Left ventricle myocardium inferior (tissue), 1 donor: ENCODE measurements at regions not wholly inside any gene's neighbourhood (a gene's known extent, or its start where the extent isn't known, plus 50 kb on each side); places are given as distances from the start of the nearest gene placed in this dataset.

Experiments
- DNase-seq: peaks from one replicate; pipeline ENCODE4 v3.0.0-alpha.2; 2020
- H3K27ac ChIP-seq: fragments of 200-600 bp; replicated peaks from 2 replicates; pipeline ENCODE4 v1.8.0; 2021
- H3K27me3 ChIP-seq: fragments of 200-600 bp; 2 replicates; pipeline ENCODE4 v1.8.0; 2021; ENCODE audit warnings: low read depth
- H3K36me3 ChIP-seq: fragments of 200-600 bp; 2 replicates; pipeline ENCODE4 v1.8.0; 2021
- H3K4me1 ChIP-seq: fragments of 200-600 bp; 2 replicates; pipeline ENCODE4 v1.8.0; 2021
- H3K4me3 ChIP-seq: fragments of 200-600 bp; 2 replicates; pipeline ENCODE4 v1.8.0; 2021; ENCODE audit warnings: mild to moderate bottlenecking, moderate library complexity
- H3K9me3 ChIP-seq: fragments of 200-600 bp; replicated peaks from 2 replicates; pipeline ENCODE4 v1.8.0; 2021
- intact Hi-C: fragments of 100-400 bp; cut with micrococcal nuclease; formaldehyde crosslinking; loops from one replicate; pipeline ENCODE4 v1.11.0; 2022
- TF ChIP-seq, protein P1 (sequence below): fragments of 200-600 bp; IDR thresholded peaks from 2 replicates; pipeline ENCODE4 v1.8.0; 2021; ENCODE audit warnings: antibody characterized with exemption, mild to moderate bottlenecking, borderline replicate concordance
- donor health status: DM: no; HTN: yes; CAD: no; lungs with severe emphysema.

DNA sequence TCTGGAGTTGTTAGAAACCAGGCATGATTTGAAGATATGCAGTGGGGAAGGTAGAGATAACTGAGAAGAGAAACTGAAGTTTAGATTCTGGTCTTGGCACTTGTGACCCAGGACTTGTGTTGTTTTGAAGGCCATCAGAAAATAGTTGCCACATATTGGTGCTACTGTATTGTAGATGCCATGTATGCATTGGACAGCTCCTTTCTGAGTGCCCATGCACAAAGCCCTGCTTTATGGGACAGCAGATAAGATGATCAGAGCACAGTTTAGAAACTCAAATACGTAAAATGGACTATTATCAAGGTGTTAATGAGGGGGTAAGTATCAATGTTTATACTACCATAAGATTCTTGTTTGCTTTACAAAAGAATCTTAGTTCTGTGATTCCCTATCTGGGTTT, 84.9 kb downstream of the KIF4B start:
- Histone ChIP-seq H3K27me3 (no peaks in the 10 kb centered on the region), H3K4me1 (peaks cover 26% of the 10 kb centered on the region), H3K36me3 (no peaks in the 10 kb centered on the region), H3K9me3 (no peaks in the 10 kb centered on the region), H3K27ac (no peak overlapping the region), H3K4me3 (no peak overlapping the region)
- TF ChIP-seq, protein P1, sequence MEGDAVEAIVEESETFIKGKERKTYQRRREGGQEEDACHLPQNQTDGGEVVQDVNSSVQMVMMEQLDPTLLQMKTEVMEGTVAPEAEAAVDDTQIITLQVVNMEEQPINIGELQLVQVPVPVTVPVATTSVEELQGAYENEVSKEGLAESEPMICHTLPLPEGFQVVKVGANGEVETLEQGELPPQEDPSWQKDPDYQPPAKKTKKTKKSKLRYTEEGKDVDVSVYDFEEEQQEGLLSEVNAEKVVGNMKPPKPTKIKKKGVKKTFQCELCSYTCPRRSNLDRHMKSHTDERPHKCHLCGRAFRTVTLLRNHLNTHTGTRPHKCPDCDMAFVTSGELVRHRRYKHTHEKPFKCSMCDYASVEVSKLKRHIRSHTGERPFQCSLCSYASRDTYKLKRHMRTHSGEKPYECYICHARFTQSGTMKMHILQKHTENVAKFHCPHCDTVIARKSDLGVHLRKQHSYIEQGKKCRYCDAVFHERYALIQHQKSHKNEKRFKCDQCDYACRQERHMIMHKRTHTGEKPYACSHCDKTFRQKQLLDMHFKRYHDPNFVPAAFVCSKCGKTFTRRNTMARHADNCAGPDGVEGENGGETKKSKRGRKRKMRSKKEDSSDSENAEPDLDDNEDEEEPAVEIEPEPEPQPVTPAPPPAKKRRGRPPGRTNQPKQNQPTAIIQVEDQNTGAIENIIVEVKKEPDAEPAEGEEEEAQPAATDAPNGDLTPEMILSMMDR, result no peak
- intact Hi-C loops, result no loop called here
- no peak for DNase-seq

DNA sequence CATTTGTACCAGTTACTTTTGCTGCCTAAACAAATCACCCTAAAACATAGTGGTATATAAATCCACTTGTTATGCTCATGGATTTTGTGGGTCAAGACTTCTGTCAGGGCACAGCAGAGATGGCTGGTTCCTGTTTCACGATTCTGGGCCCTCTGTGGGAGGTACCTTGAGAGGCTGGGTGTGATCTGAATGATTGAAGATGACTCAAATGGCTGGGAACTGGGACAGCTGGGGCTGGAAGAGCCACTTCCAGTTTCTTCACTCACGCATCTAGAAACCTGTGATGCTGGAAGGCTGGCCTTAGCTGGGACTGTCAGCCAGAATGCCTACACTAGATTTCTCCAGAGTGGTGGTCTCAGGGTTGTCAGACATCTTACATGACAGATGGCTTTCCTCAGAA, 88.1 kb downstream of the KIF4B start:
- no peak for DNase-seq
- TF ChIP-seq, protein P1, result no peak
- Histone ChIP-seq H3K4me3 (no peak overlapping the region), H3K4me1 (no peaks in the 10 kb centered on the region), H3K36me3 (no peaks in the 10 kb centered on the region), H3K27ac (no peak overlapping the region), H3K9me3 (no peaks in the 10 kb centered on the region), H3K27me3 (no peaks in the 10 kb centered on the region)
- intact Hi-C loops, result no loop called here

DNA sequence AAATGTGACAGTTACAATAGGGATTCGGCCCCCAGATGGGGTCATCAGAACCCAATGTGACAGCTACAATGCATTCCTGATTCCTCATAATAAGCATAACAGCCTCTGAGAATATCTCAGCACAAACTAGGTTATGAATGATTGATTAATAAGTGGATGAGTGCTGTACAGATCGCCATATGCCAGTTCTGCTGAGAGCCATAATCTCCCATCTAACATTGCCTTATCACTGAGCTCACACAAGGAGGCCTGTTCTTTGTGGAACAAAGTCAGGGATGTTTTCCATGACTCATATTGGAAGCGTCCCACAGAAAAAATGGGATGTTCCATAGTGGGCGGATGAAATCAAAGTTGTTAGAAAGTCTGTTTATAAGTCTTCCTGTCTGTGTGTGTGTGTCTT, 89.6 kb downstream of the KIF4B start:
- TF ChIP-seq, protein P1, result no peak
- Histone ChIP-seq H3K4me1 (no peaks in the 10 kb centered on the region), H3K9me3 (no peaks in the 10 kb centered on the region), H3K4me3 (no peak overlapping the region), H3K36me3 (no peaks in the 10 kb centered on the region), H3K27ac (no peak overlapping the region), H3K27me3 (no peaks in the 10 kb centered on the region)
- intact Hi-C loops, result no loop called here
- DNase-seq, result no peak

DNA sequence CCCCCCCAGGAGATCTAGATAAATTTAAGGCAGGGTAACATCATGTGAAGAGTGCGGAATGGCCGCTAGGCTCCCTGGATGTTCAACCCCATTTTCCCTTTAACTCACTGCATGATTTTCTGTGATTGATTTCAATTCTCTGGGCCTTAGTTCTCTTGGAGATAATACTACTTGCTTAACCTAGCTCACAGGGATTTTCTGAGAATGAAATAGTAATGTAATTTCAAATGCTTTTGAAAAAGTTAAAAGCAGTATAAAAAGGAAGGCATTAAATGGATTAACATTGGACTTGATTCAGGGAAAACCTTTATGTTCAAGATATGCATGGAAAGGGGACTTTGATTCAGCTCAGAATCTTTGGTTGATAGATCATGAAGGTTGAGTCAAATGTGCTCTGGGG, 90.9 kb downstream of the KIF4B start:
- H3K27me3 ChIP-seq, result no peaks in the 10 kb centered on the region
- TF ChIP-seq, protein P1, result no peak
- H3K4me1 ChIP-seq, result no peaks in the 10 kb centered on the region
- intact Hi-C loops, result no loop called here
- no peak overlapping the region for H3K27ac ChIP-seq
- no peaks in the 10 kb centered on the region for H3K9me3 ChIP-seq
- no peaks in the 10 kb centered on the region for H3K36me3 ChIP-seq
- H3K4me3 ChIP-seq, result no peak overlapping the region
- no peak for DNase-seq

DNA sequence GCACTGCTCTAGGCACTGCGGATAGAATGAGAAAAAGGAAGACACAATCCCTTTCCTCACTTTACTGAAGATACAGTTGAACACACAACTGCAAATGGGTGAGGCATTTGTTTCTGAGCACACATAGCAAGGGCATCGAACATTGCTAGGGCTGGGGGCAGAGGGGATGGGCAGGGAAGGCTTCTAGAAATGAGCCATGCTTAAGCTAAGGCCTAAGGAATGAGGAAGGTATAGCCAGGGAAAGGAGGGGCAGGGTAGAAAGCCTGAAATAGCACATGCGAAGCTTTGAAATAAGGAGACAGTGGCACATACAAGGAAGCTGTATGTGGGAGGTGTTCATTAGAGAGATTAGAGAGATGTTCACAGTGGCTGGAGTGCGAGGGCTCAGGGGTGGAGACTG, 92.7 kb downstream of the KIF4B start:
- no peak overlapping the region for H3K4me3 ChIP-seq
- intact Hi-C loops, result no loop called here
- DNase-seq, result no peak
- no peak overlapping the region for H3K27ac ChIP-seq
- no peaks in the 10 kb centered on the region for H3K4me1 ChIP-seq
- TF ChIP-seq, protein P1, result no peak
- H3K36me3 ChIP-seq, result no peaks in the 10 kb centered on the region
- no peaks in the 10 kb centered on the region for H3K27me3 ChIP-seq
- H3K9me3 ChIP-seq, result no peaks in the 10 kb centered on the region

DNA sequence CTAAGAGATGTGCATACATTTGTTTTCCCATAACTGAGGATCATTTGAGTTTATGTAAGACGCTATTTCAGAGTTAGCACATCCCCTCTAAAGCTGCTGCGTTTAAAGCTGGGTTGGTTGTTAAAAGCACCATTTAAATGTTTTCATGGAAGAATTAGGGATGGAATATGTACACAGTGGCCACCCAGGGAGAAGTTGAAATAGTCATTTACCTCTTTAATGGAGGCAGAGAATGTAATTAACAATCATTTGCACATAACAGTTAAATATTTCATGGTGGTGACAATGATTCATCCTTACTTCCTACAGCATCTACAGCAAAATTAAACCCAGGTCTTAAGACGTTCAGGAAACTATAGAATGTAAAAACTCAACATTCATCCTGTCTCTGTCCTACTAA, 100.3 kb downstream of the KIF4B start:
- no peaks in the 10 kb centered on the region for H3K4me1 ChIP-seq
- H3K36me3 ChIP-seq, result no peaks in the 10 kb centered on the region
- TF ChIP-seq, protein P1, result no peak
- H3K27me3 ChIP-seq, result no peaks in the 10 kb centered on the region
- intact Hi-C loops, result no loop called here
- no peak overlapping the region for H3K27ac ChIP-seq
- no peak for DNase-seq
- H3K9me3 ChIP-seq, result no peaks in the 10 kb centered on the region
- H3K4me3 ChIP-seq, result no peak overlapping the region
